ENCODE measurements at regions not wholly inside any gene's neighbourhood (a gene's known extent, or its start where the extent isn't known, plus 50 kb on each side); places are given as distances from the start of the nearest gene placed in this dataset.

DNA sequence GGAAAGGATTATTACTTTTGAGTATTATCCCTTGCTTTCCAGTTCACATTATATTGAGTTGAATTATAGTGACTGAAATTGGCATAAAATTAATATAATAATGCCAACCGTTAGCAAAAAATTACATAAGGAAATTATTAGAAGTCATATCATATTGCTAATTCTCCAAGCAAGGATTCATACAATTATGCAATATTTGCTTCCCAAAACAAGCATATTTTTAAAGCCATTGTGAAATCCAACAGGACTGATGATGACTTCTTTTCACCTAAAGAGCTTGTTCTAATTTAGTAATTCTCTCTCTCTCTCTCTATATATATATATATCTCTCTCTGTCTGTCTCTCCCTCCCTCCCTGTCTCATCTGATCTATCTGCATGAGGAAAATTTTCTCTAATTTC is 283.5 kb downstream of the DSEL start:
- DNase-seq (ENCODE audit: low read depth in 2 of 2) = no peak

DNA sequence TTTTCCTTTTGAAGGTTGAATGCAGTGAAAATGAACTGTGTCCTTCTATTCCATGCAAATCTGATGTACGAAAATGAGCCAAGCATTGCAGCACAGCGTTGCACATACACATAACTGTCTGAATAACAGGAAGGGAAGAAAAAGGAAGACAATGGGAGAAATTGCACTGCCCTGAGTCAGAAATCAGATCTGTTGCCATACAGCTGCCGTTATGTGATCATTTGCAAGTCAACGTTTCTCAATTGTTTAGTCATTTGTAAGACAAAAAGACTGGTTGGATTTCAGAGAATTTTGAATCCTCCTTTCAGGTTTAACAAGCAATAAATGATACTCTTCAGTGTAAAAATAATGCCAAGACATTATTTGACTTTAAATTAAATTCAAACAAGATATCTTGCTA is 284.1 kb downstream of the DSEL start:
- no peak for DNase-seq (ENCODE audit: low read depth in 2 of 2)

DNA sequence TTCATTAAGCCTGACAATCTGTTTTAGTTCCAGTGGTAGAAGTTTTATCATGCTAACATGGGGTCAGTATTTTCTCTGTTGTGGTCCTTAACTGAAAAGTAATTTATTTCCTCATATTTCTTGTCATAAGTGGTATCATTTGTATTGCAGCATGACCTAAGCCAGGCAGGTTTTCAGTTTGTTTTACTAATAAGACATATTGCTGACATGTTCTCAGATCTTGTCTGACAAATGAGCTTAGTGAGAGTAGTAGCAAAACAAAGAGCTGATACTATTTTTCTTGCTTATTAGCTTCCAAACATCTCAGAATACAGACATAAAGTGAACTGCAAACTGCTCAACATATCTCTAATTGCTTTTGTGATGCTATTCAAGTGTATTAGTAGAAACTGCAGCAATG is 293.6 kb downstream of the DSEL start:
- no peak for DNase-seq (ENCODE audit: low read depth in 2 of 2)

DNA sequence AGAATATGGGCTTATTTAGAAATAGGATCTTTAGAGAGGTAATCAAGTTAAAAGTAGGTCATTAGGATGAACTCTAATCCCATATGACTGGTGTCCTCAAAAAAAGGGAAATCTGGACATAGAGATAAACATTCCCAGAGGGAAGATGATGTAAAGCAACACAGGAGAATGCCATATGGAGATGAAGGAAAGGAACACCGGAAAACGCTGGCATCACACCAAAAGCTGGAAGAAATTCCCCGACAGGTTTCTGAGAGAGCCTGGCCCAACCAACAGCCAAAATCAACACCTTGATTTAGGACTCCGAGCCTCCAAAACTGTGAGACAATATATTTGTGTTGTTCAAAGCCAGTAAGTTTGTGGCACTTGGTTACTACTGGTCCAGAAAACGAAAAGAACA is 296.7 kb downstream of the DSEL start:
- DNase-seq (ENCODE audit: low read depth in 2 of 2) = no peak

DNA sequence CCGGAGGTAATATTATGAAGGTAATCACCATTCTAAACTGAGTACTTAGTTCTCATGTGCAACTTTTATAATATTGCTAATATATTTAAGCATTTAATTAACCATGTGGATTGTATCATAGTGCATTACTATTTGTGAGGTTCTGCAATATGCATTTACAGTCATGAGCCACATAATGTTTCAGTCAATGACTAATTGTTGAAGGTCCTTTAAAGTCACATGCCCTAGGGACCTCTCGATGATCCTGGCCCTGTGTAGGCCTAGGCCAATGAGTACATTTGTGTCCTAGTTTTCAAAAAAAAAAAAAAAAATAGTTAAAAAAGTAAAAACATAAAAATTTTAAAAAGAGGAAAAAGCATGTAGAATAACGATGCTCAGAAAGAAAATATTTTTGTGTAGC is 298.0 kb downstream of the DSEL start:
- no peak for DNase-seq (ENCODE audit: low read depth in 2 of 2)

DNA sequence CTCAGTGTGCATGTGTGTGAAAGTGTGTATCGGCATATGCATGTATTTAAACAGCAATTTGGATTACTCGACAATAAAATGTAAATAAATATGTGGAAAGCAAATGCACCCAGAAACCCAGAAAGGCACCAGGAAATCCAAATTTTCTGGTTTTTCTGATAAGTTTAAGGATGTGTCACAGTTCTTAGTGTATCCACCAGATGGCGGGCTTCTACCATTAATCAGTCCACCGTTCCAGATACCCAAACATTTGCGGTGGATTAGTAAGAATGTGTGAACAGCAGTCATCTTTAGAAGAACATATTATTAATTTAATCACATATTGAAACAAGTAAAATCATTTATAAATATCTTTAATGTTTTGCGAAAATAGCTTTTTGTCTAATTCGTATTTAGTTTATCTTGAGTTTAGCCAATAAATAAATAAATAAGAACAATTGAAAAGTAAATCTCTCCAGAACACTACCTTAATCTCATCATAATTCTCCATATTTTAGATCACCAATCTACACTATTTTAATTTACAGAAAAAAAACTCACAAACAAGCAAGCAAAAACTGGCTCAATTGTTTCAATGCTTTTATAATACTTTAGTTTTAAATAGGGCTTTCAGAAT is 298.9 kb downstream of the DSEL start:
- peak; percentile 7 to 53 for DNase-seq (ENCODE audit: low read depth in 2 of 2)

DNA sequence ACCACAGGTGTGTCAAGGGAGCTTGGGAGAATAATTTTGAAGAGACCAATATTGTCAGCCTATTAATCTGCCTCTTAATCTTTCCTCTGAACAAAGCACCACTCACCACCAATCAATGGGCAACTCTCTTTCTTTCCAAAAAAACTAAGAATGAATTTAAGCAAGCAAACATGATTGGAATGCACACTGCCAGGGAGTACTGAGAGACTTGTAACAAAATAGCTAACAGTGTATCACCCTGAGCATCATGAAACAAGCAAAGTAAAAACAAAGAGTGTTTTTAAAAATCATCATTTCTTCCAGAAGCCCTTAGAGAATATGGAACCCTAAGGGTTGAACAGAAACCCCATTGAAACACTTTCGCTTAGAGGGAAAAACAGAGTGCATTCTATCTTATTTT is 299.7 kb downstream of the DSEL start:
- no peak for DNase-seq (ENCODE audit: low read depth in 2 of 2)

DNA sequence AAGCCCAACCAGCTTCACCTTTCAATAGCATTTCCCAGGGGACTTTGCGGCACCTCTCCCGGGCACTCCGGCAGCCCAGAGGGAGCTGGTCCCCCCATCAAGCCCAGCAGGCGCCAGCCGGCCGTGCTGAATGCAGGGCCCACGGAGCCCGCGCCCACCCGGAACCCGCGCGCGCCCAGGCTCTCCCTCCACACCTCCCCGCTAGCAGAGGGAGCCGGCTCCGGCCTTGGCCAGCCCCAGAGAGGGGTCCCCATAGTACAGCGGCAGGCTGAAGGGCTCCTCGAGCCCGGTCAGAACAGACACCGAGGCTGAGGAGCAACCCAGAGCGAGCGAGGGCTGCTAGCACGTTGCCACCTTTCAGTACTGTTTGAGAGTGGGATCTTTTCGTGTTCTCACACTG is 300.8 kb downstream of the DSEL start:
- DNase-seq (ENCODE audit: low read depth in 2 of 2) = no peak

DNA sequence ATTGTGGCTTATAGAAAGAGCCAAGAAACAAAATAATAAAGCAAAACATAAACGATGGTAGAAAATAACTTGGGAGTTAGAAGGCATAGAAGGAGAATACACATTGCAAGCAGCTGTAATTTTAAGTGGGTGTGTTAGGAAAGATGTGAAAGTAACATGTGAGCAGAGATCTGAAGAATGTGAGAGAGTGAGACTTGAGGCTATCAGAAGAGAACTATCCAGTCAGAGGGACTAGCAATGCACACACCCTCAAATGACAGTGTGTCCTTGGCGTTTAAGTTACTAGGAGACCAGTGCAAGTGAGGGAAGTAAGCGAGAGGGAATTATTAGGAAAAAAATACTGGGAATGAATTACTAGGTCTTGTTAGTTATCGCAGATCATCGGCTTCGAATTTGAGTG is 304.9 kb downstream of the DSEL start:
- no peak for DNase-seq (ENCODE audit: low read depth in 2 of 2)

DNA sequence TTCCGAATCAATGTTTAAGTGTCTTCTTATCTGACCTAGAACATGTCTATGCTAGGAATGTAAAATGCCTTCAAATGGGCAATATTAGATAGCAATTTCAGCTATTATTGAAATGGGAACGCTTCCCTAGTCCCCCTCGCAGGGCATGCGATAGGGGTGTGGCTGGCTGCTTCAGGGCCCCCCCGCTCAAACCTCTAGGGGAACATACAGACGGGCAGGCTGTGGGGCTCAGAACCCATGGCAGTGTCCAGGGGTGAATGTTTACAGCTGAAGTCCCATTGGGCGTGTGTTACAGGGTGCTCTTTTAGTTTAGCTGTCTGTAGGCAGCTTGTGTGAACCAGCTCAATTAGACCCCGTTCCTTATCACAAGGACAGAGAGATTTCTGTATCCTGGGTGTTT is 315.9 kb downstream of the DSEL start:
- DNase-seq (ENCODE audit: low read depth in 2 of 2) = no peak

DNA sequence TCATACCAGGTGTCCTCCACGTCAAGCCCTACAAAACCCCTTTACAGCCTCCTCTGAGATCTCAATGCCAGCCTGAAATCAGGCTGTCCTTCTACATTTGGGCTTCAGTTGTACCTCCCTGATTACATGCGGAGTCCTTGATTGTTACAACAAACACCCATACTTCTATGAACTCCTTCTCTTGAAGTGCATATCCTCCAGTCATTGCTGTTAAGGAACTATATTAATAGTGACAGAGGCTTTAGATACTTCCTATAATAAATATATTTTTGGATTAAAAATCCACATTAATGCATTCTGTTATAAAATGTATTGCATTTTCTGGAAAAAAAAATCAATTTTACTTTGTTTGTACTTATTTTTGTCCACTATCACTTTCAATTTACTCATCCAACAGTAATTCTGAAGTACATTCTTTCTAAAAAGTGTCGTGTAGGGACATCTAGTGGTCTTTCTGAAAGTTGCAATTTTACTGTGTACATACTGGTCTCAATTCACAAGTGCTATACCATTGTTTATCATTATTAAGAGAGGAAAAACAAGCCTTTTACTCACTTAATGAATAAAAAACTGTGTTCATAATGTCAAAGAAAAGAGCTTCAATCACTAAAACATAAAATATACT is 316.4 kb downstream of the DSEL start:
- no peak for DNase-seq (ENCODE audit: low read depth in 2 of 2)

DNA sequence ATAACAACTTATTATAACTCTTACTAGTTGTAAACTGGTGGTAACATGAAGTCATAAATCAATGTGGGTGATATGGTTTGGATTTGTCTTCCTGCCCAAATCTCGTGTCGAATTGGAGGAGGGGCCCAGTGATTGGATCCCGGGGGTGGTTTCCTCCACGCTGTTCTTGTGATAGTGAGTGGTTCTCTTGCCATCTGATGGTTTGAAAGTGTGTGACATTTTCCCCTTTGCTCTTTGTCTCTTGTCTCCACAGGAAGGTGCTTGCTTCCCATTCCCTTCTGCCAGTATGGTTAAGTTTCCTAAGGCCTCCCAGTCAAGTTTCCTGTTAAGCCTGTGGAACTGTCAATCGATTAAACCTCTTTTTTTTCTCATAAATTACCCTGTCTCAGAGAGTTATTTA is 321.6 kb downstream of the DSEL start:
- no peak for DNase-seq (ENCODE audit: low read depth in 2 of 2)

DNA sequence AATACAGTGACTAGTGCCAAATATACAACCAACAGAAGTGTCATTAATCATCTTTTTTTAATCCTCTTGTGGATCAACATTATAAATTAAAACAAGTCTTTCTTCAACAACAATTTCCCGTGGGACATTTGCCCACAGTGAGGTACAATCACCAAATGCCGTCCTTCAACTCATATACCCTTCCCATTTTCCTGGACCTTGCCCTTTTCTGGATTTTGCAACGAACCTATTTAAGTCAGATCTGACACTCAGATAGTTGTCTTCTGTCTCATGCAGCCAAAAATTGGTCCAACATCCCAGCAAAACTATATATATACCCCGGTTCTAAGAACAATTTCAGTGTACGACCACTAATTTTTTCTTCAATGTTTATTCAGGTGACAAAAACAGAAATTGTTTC is 324.0 kb downstream of the DSEL start:
- no peak for DNase-seq (ENCODE audit: low read depth in 2 of 2)

DNA sequence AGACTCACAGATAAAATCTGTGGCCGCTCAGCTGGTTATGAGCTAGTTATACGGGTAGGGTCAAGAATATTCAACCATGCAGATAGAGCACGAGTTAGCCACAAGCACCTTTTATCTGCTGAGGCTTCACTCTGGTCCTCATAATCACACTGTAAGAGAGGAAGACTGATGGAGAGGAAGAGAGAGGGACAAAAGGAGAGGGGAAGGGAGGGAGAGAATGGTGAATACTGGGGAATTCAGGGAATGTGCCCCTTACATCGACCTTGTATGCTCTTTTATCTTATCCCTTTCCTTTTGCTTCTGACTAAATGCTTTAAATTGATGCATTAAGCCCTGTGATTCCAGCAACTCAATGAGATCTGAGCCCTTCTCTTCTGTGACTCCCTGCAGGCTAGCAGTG is 333.1 kb downstream of the DSEL start:
- DNase-seq (ENCODE audit: low read depth in 2 of 2) = no peak

DNA sequence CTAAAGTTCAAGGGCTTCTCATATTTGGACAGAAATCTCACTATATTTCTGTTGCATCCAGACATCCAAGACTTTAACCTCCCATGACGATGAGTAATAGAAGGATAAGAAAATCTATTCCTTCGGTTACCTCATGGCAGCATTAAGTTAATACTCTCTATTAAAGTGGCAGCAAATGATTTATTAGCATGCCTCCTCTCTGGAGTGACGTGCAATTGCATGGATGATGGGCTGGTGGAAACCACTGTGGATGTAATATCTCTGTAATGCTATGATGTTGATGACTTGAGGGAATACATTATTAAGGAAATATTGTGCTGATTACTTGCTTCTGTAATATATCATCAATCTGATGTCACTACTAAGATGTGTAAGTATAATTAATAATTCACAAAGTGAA is 336.8 kb downstream of the DSEL start:
- DNase-seq (ENCODE audit: low read depth in 2 of 2) = no peak

DNA sequence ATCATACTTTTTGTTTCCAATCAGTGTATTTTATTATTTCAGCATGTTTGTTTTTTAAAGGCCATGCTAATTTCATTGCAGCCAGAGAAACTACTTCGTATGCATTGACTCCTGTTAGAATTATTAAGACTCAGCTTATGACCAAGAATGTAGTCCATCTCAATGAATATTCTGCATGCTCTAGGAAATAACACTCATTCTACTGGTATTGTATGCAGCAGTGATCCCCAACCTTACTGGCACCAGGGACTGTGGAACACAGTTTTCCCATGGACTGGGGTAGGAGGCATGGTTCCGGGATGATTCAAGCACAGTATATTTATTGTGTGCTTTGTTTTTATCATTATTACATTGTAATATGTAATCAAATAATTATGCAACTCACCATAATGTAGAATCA is 356.9 kb downstream of the DSEL start:
- DNase-seq (ENCODE audit: low read depth in 2 of 2) = no peak

DNA sequence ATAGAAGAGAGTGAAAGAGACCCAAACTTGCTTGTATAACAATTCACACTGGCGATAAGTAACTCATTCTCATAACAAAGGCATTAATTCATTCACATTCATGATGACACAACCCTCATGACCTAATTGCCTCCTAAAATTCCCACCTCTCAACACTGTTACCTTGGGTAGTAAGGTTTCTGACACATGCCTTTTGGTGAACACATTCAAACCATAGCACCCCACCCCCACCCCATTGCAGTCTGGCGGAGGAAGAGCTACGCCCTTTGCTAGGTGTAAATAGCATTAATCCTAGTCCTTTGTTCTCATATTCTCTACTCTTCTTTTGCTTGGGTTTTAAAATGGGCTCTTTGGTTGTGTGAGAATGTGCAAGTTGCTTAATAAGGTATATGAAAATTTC is 361.5 kb downstream of the DSEL start:
- DNase-seq (ENCODE audit: low read depth in 2 of 2) = no peak

DNA sequence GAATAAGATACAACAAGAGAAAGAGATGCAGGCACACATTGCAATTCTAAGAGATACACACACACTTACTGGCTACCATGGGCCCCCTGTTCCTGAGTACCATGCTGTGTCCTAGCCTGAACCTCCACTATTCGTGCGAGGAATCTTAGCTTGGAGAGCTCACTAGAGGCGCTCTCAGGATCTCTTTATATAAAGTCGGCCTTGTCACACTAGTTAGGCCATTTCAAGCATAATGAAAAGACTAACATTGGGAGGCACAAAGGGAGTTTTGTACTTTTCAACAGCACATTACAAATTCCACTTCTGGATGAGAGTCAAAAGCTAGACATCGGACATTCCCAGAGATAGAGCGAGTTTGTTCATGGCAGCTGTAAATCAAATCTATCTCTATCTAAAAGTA is 365.2 kb downstream of the DSEL start:
- no peak for DNase-seq (ENCODE audit: low read depth in 2 of 2)

DNA sequence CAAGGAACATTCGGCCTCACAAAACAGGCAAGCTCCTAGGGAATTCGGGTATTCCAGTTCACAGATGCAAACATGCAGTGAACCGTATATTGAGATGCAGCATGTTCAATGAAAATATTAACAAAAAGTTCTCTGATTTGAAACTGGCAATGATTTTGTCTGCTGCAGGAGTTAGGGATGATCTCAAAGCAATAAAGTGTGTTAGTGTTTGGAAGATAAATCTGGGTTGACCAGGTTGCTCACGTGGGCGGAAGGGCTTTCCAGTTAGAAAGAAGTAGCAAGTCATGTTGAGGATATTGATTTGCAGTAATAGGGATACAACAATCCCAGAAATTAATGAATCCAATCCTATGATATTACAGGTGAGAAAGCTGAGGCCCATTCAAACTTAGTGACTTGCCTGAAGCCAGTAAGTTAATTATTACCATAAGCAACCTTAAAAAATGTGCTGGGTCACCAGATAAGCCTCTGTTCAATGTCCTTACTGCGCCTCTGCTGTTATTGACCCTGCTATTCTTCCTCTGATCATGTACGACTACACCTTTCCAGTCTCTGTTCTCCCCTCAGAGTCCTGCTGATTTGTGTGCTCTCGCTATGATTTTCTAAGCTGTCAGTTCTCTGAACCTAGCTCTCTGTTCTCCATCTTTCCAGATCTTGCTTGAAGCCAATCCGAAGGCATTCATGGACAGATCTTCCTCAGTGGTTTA is 370.8 kb downstream of the DSEL start:
- DNase-seq (ENCODE audit: low read depth in 2 of 2) = no peak

DNA sequence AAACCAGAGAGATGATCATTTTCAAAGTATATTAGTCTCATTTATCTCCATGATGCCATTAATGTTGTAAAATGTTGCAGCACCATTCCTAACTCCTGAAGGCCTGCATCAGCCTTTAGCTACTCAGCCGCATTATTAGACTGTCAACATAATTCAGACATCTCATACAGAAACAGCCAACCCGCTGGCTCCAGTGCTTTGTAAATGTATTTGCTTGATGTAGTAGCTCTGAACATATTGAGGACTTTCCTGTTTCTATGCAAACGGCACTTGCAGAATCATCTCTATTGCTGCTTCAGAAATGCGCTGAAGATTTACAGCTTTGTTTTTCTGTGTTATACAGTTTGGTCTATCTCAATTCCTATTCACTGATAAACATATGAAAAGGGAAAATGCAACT is 372.2 kb downstream of the DSEL start:
- DNase-seq (ENCODE audit: low read depth in 2 of 2) = no peak

DNA sequence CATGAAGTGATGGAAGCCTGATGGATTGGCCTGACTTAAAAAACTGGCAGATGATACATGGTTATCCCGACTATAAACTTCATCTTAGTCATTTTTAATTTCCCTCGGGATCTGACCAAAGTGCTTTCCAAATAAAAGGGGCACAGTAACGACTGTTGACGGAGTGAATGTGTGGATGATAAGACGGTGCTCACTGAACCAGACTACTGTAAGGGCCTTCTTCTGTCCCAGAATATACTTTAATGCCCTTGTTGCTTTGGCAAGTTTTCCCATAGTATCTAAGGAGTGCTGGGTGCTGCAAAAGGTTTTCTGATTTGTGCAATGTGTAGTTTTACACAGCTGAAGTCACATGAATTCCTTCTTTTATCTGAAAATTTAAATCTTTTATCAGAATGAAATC is 373.5 kb downstream of the DSEL start:
- no peak for DNase-seq (ENCODE audit: low read depth in 2 of 2)

DNA sequence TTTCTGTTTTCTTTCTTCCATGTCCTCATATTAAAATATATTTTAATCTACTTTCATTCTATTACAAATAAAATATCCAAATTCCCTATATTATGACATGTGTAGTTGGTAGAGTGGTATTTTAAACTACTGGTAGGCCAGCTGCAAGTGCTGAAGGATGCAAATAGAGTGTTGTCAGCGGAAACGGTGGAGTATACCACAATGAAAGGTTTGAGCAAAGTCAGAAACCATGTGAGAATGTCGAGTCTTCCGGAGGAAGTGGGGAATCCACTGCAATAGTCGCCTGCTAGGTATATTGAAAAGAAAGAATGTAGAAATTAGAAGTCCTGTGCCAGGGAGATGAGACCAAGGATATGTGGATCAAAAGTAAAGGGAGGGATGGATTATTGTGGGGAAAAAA is 373.9 kb downstream of the DSEL start:
- no peak for DNase-seq (ENCODE audit: low read depth in 2 of 2)

DNA sequence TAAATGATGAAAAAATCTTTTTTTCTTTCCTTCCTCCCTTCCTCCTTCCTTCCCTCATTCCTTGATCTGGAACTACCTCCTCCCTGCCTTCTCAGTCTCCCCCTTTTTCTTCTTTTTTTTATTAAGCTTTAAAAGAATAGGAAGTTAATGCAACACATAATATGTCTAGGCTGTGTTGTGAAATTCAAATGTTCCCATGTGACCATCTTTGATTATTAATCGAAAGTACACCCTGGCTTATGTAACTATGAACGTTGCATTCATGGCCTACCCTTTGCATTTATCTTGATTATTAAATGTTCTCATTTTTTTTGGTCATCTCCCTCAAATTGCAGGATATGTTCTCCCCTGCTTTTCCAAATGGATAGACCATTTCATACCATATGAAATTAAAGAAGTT is 376.0 kb downstream of the DSEL start:
- no peak for DNase-seq (ENCODE audit: low read depth in 2 of 2)

DNA sequence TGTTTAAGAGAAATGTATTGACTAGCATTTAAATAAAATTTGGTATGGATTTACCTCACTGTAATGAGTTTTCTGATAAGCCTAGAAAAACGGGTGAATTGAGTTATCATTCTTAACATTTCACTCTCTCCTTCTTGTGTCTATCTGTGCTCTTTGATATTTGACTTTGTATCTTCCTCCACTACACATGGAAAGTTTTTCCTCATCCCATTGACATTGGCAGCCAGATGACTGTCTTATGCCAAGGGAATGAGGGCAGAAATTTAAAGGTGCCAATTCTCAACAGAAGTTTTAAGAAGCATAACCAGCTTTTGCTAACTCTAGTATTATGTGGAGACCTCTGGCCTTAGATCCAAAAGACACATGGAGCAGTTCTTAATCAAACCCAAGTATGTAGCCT is 376.6 kb downstream of the DSEL start:
- DNase-seq (ENCODE audit: low read depth in 2 of 2) = no peak

Measured in stimulated activated CD4-positive, alpha-beta T cell treated with anti-CD3 and anti-CD28 coated beads, Interleukin-1b, Interleukin-23, amount 100 ng/mL, for 4 hours (primary cell).